ENCODE measurements at regions not wholly inside any gene's neighbourhood (a gene's known extent, or its start where the extent isn't known, plus 50 kb on each side); places are given as distances from the start of the nearest gene placed in this dataset.
"Not testable (repeated sequence)": the region's sequence is repeated elsewhere in the genome, so short reads cannot be mapped to it uniquely, and the experiment has no call there.

GRCh38 chr18:28267276-28267675, 90.3 kb upstream of the CDH2 start:
- Histone ChIP-seq H3K27ac (ENCODE audit: low read depth in 2 of 2, low read length in 2 of 2) (no peak overlapping the region), H3K9me3 (ENCODE audit: control insufficient read depth in 2 of 2, low read length in 2 of 2) (no peaks in the 10 kb centered on the region), H3K4me3 (ENCODE audit: low read length in 2 of 2) (no peak overlapping the region), H3K4me1 (ENCODE audit: control insufficient read depth in 2 of 2, insufficient read depth in 2 of 2, low read length in 2 of 2) (no peaks in the 10 kb centered on the region), H3K36me3 (ENCODE audit: control insufficient read depth in 2 of 2, insufficient read depth in 2 of 2, low read length in 2 of 2) (no peaks in the 10 kb centered on the region), H3K9ac (ENCODE audit: low read depth in 1 of 2, low read length in 2 of 2) (no peak overlapping the region), H3K27me3 (ENCODE audit: control insufficient read depth in 2 of 2, insufficient read depth in 2 of 2, low read length in 2 of 2) (no peaks in the 10 kb centered on the region)

DNA sequence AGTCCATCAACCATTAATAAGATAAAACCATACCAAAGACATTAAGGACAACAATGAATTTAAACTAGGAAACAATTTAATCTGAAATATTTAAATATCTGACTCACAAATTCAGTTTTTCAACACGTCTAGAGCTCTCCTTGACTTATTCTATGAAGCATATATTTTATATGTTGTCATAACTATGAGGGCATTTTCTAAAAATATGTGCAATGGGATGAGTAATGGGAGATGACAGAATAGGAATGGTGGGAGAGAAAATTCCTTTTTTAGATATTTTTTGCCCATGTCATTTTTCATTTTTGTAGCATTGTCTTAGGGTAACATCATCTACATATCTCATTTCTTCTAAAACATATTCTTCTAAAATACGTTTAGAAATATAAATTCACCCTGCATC, 79.2 kb upstream of the CDH2 start:
- no peak overlapping the region for H3K4me3 ChIP-seq (ENCODE audit: low read length in 2 of 2)
- H3K9ac ChIP-seq (ENCODE audit: low read depth in 1 of 2, low read length in 2 of 2), result no peak overlapping the region
- no peaks in the 10 kb centered on the region for H3K4me1 ChIP-seq (ENCODE audit: control insufficient read depth in 2 of 2, insufficient read depth in 2 of 2, low read length in 2 of 2)
- no peaks in the 10 kb centered on the region for H3K36me3 ChIP-seq (ENCODE audit: control insufficient read depth in 2 of 2, insufficient read depth in 2 of 2, low read length in 2 of 2)
- peaks cover 0 to 3% of the 10 kb centered on the region in 2 donors for H3K9me3 ChIP-seq (ENCODE audit: control insufficient read depth in 2 of 2, low read length in 2 of 2)
- H3K27me3 ChIP-seq (ENCODE audit: control insufficient read depth in 2 of 2, insufficient read depth in 2 of 2, low read length in 2 of 2), result no peaks in the 10 kb centered on the region
- no peak overlapping the region for H3K27ac ChIP-seq (ENCODE audit: low read depth in 2 of 2, low read length in 2 of 2)

GRCh38 chr18:28248653-28249052, 71.7 kb upstream of the CDH2 start:
- Histone ChIP-seq H3K9me3 (ENCODE audit: control insufficient read depth in 2 of 2, low read length in 2 of 2) (no peaks in the 10 kb centered on the region), H3K27ac (ENCODE audit: low read depth in 2 of 2, low read length in 2 of 2) (no peak overlapping the region), H3K36me3 (ENCODE audit: control insufficient read depth in 2 of 2, insufficient read depth in 2 of 2, low read length in 2 of 2) (no peaks in the 10 kb centered on the region), H3K9ac (ENCODE audit: low read depth in 1 of 2, low read length in 2 of 2) (no peak overlapping the region), H3K4me1 (ENCODE audit: control insufficient read depth in 2 of 2, insufficient read depth in 2 of 2, low read length in 2 of 2) (no peaks in the 10 kb centered on the region), H3K4me3 (ENCODE audit: low read length in 2 of 2) (no peak overlapping the region), H3K27me3 (ENCODE audit: control insufficient read depth in 2 of 2, insufficient read depth in 2 of 2, low read length in 2 of 2) (no peaks in the 10 kb centered on the region)

- H3K36me3 ChIP-seq (ENCODE audit: control insufficient read depth in 2 of 2, insufficient read depth in 2 of 2, low read length in 2 of 2); H3K4me1 ChIP-seq (ENCODE audit: control insufficient read depth in 2 of 2, insufficient read depth in 2 of 2, low read length in 2 of 2); H3K9ac ChIP-seq (ENCODE audit: low read depth in 1 of 2, low read length in 2 of 2); H3K27me3 ChIP-seq (ENCODE audit: control insufficient read depth in 2 of 2, insufficient read depth in 2 of 2, low read length in 2 of 2); H3K27ac ChIP-seq (ENCODE audit: low read depth in 2 of 2, low read length in 2 of 2); H3K4me3 ChIP-seq (ENCODE audit: low read length in 2 of 2); H3K9me3 ChIP-seq (ENCODE audit: control insufficient read depth in 2 of 2, low read length in 2 of 2): not testable (repeated sequence)
These were observed 63.7 kb upstream of the CDH2 start for GRCh38 chr18:28240626-28241025.

- Histone ChIP-seq H3K4me1 (ENCODE audit: control insufficient read depth in 2 of 2, insufficient read depth in 2 of 2, low read length in 2 of 2) (no peaks in the 10 kb centered on the region), H3K36me3 (ENCODE audit: control insufficient read depth in 2 of 2, insufficient read depth in 2 of 2, low read length in 2 of 2) (no peaks in the 10 kb centered on the region), H3K9ac (ENCODE audit: low read depth in 1 of 2, low read length in 2 of 2) (no peak overlapping the region), H3K4me3 (ENCODE audit: low read length in 2 of 2) (no peak overlapping the region), H3K27ac (ENCODE audit: low read depth in 2 of 2, low read length in 2 of 2) (no peak overlapping the region), H3K27me3 (ENCODE audit: control insufficient read depth in 2 of 2, insufficient read depth in 2 of 2, low read length in 2 of 2) (no peaks in the 10 kb centered on the region), H3K9me3 (ENCODE audit: control insufficient read depth in 2 of 2, low read length in 2 of 2) (no peaks in the 10 kb centered on the region)
These were observed 59.6 kb upstream of the CDH2 start for GRCh38 chr18:28236487-28236886.

All from mucosa of rectum (tissue), 2 donors.